ENCODE measurements at regions not wholly inside any gene's neighbourhood (a gene's known extent, or its start where the extent isn't known, plus 50 kb on each side); places are given as distances from the start of the nearest gene placed in this dataset.
"Not testable (repeated sequence)": the region's sequence is repeated elsewhere in the genome, so short reads cannot be mapped to it uniquely, and the experiment has no call there.

- no peaks in the 10 kb centered on the region for H3K4me1 Mint-ChIP-seq (ENCODE audit: low read depth)
Observed at GRCh38 chr10:33876584-33877400, 542.3 kb upstream of the NRP1 start.

DNA sequence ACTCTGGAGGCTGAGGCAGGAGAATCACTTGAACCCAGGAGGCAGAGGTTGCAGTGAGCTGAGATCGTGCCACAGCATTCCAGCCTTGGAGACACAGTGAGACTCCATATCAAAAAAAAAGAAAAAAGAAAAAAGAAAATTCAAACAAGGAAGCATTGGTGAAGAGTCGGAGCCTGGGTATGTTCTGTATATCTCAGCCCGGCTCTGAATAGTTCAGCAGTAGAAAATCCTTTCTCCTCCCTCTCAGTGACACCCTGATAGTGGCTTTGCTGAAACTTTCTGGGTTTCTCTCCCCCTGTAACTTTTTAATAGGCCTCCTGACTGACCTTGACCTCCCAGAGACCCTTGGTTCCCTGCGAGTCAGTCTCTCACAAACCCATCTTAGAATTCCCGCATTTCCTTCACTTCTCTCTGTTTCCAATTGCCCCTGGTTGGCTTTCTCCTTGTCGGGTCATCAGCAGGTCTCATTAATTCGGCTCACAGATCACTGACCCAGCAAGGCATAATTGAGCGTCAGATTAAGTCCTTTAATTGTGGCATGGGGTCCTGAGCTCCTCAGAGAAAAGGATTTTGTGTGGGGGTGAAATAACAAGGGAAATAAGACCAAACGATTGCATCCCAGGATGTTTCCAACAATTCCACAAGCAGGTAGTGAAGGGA is 541.6 kb upstream of the NRP1 start:
- H3K27ac Mint-ChIP-seq = no peak overlapping the region
- no peak overlapping the region for H3K4me3 Mint-ChIP-seq
- no peaks in the 10 kb centered on the region for H3K4me1 Mint-ChIP-seq (ENCODE audit: low read depth)
- intact Hi-C loops (cut with micrococcal nuclease) = no loop called here
- DNase-seq (ENCODE audit: low spot score) = no peak
- no peaks in the 10 kb centered on the region for H3K27me3 Mint-ChIP-seq (ENCODE audit: insufficient read depth)
- peaks cover 6% of the 10 kb centered on the region for H3K9me3 Mint-ChIP-seq
- H3K36me3 Mint-ChIP-seq (ENCODE audit: low read depth) = no peaks in the 10 kb centered on the region

More at GRCh38 chr10:33876584-33877400, 542.3 kb upstream of the NRP1 start:
- no peak for DNase-seq (ENCODE audit: low spot score)
- peaks cover 8% of the 10 kb centered on the region for H3K9me3 Mint-ChIP-seq
- H3K27me3 Mint-ChIP-seq (ENCODE audit: insufficient read depth) = no peaks in the 10 kb centered on the region
- no peak overlapping the region for H3K27ac Mint-ChIP-seq
- no peaks in the 10 kb centered on the region for H3K36me3 Mint-ChIP-seq (ENCODE audit: low read depth)
- no peak overlapping the region for H3K4me3 Mint-ChIP-seq
- intact Hi-C loops (cut with micrococcal nuclease) = no loop called here

DNA sequence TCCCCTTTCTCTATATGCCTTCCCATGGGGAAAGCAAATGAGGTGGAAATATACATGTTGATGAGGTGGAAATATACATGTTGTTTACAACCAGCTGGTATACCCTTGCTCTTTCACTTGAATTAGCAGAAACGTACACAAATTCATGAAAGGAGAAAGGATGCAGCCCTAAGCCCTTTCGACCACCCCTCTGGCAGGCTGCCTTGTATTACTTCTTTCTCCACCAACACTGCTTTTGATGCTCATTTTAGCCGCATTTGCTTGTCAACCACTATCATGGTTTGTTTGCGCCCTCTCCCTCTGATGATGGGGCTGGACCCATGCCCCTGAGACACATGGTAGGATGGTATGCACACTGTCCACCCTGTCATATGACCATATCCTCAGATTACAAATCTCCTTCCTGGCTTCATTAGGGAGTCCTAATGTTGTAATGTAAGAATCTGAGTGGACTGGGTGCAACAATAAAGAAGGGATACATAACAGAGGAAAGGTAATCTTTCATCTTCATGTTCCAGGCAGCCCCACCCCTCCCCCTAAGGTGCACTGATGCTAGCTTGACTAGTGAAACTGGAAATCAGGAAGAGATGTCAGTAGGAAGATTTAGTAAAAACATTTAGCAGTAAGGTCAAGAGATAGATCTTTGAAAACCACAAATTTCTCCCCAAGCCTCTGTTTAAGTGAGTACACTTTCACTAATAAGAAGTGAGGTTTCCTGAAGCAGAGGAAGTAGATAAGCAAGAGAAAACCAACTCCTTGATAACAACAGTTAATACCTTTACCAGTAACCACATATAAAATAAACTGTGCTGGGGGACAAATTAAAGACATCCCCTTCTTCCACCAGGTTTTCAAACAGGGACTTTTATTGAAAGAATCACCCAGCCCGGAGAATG is 536.8 kb upstream of the NRP1 start:
- Mint-ChIP-seq H3K4me3 (no peak overlapping the region), H3K4me1 (ENCODE audit: low read depth) (no peaks in the 10 kb centered on the region), H3K27ac (no peak overlapping the region), H3K36me3 (ENCODE audit: low read depth) (no peaks in the 10 kb centered on the region), H3K9me3 (no peaks in the 10 kb centered on the region), H3K27me3 (ENCODE audit: insufficient read depth) (peaks cover 2% of the 10 kb centered on the region)
- DNase-seq (ENCODE audit: low spot score) = no peak
- intact Hi-C loops (cut with micrococcal nuclease) = no loop called here

- DNase-seq (ENCODE audit: low spot score) = no peak
- H3K4me3 Mint-ChIP-seq = no peak overlapping the region
- no peaks in the 10 kb centered on the region for H3K36me3 Mint-ChIP-seq (ENCODE audit: low read depth)
- no peaks in the 10 kb centered on the region for H3K4me1 Mint-ChIP-seq (ENCODE audit: low read depth)
- intact Hi-C loops (cut with micrococcal nuclease) = no loop called here
- H3K27ac Mint-ChIP-seq = no peak overlapping the region
- H3K27me3 Mint-ChIP-seq (ENCODE audit: insufficient read depth) = peaks cover 2% of the 10 kb centered on the region
- H3K9me3 Mint-ChIP-seq = no peaks in the 10 kb centered on the region
Observed at GRCh38 chr10:33869481-33869880, 535.0 kb upstream of the NRP1 start.

DNA sequence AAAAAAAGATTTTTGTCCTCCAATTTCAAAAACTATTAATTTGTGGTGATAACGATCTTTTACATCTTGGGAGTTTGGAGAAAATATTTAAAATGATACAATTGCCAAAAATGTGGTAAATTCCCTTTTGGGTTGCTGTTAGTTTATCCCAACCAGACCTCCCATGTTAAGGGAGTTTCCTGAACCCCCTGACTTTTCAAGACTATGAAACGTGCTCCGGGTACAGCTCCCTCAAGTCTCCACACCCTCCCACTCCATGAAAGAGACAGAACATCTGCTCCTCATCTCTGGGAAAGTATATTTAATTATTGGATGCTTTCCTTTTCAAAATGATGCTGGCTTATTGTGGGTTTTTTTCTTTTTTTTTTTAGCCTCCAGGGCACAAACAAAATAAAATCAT is 534.6 kb upstream of the NRP1 start:
- Mint-ChIP-seq H3K4me1 (ENCODE audit: low read depth) (no peaks in the 10 kb centered on the region), H3K27ac (no peak overlapping the region), H3K4me3 (no peak overlapping the region), H3K27me3 (ENCODE audit: insufficient read depth) (peaks cover 2% of the 10 kb centered on the region), H3K36me3 (ENCODE audit: low read depth) (no peaks in the 10 kb centered on the region), H3K9me3 (no peaks in the 10 kb centered on the region)
- intact Hi-C loops (cut with micrococcal nuclease) = no loop called here
- DNase-seq (ENCODE audit: low spot score) = no peak

- H3K36me3 Mint-ChIP-seq (ENCODE audit: low read depth); H3K27me3 Mint-ChIP-seq (ENCODE audit: insufficient read depth); H3K27ac Mint-ChIP-seq; DNase-seq (ENCODE audit: low spot score); H3K4me1 Mint-ChIP-seq (ENCODE audit: low read depth); intact Hi-C loops (cut with micrococcal nuclease); H3K4me3 Mint-ChIP-seq; H3K9me3 Mint-ChIP-seq: not testable (repeated sequence)
Observed at GRCh38 chr10:33867199-33867789, 532.8 kb upstream of the NRP1 start.

GRCh38 chr10:33863352-33863751 is 528.9 kb upstream of the NRP1 start:
- Mint-ChIP-seq H3K4me1 (ENCODE audit: low read depth) (no peaks in the 10 kb centered on the region), H3K27ac (no peak overlapping the region), H3K27me3 (ENCODE audit: insufficient read depth) (no peaks in the 10 kb centered on the region), H3K36me3 (ENCODE audit: low read depth) (no peaks in the 10 kb centered on the region), H3K9me3 (no peaks in the 10 kb centered on the region), H3K4me3 (no peak overlapping the region)
- intact Hi-C loops (cut with micrococcal nuclease) = no loop called here
- DNase-seq (ENCODE audit: low spot score) = no peak

- H3K27me3 Mint-ChIP-seq (ENCODE audit: insufficient read depth) = no peaks in the 10 kb centered on the region
- H3K36me3 Mint-ChIP-seq (ENCODE audit: low read depth) = no peaks in the 10 kb centered on the region
- H3K4me3 Mint-ChIP-seq = no peak overlapping the region
- no peaks in the 10 kb centered on the region for H3K9me3 Mint-ChIP-seq
- no peaks in the 10 kb centered on the region for H3K4me1 Mint-ChIP-seq (ENCODE audit: low read depth)
- intact Hi-C loops (cut with micrococcal nuclease) = no loop called here
- no peak overlapping the region for H3K27ac Mint-ChIP-seq
- DNase-seq (ENCODE audit: low spot score) = no peak
Observed at GRCh38 chr10:33862536-33863105, 528.2 kb upstream of the NRP1 start.

GRCh38 chr10:33861833-33862232 is 527.4 kb upstream of the NRP1 start:
- H3K9me3 Mint-ChIP-seq = no peaks in the 10 kb centered on the region
- no peak overlapping the region for H3K4me3 Mint-ChIP-seq
- H3K27ac Mint-ChIP-seq = no peak overlapping the region
- no peak for DNase-seq (ENCODE audit: low spot score)
- intact Hi-C loops (cut with micrococcal nuclease) = no loop called here
- no peaks in the 10 kb centered on the region for H3K27me3 Mint-ChIP-seq (ENCODE audit: insufficient read depth)
- no peaks in the 10 kb centered on the region for H3K4me1 Mint-ChIP-seq (ENCODE audit: low read depth)
- H3K36me3 Mint-ChIP-seq (ENCODE audit: low read depth) = no peaks in the 10 kb centered on the region

- intact Hi-C loops (cut with micrococcal nuclease) = no loop called here
- Mint-ChIP-seq H3K27ac (no peak overlapping the region), H3K9me3 (no peaks in the 10 kb centered on the region), H3K4me1 (ENCODE audit: low read depth) (no peaks in the 10 kb centered on the region), H3K27me3 (ENCODE audit: insufficient read depth) (no peaks in the 10 kb centered on the region), H3K4me3 (no peak overlapping the region), H3K36me3 (ENCODE audit: low read depth) (no peaks in the 10 kb centered on the region)
- no peak for DNase-seq (ENCODE audit: low spot score)
Observed at GRCh38 chr10:33861016-33861704, 526.7 kb upstream of the NRP1 start.

DNA sequence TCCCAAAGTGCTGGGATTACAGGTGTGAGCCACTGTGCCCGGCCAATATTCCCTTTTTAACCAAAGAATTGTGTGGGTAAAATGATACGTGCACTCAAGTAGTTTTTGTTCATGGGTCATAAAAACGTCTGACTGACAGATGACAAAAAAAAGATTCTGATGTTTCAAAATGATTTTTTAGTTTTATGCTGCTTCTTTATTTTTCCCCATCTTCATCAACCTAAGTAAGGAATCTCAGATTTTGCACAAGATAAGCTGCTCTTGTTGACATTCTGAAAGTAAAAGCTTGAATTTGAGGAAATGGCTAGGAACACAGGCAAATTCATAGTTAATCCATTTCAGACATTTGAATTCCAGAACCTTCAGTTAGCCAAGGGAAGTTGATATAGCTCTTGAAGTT is 526.1 kb upstream of the NRP1 start:
- H3K9me3 Mint-ChIP-seq = no peaks in the 10 kb centered on the region
- H3K4me1 Mint-ChIP-seq (ENCODE audit: low read depth) = no peaks in the 10 kb centered on the region
- intact Hi-C loops (cut with micrococcal nuclease) = no loop called here
- no peaks in the 10 kb centered on the region for H3K27me3 Mint-ChIP-seq (ENCODE audit: insufficient read depth)
- H3K27ac Mint-ChIP-seq = no peak overlapping the region
- no peak overlapping the region for H3K4me3 Mint-ChIP-seq
- no peak for DNase-seq (ENCODE audit: low spot score)
- H3K36me3 Mint-ChIP-seq (ENCODE audit: low read depth) = no peaks in the 10 kb centered on the region

Data from activated T-helper 1 cell treated with anti-CD3 and anti-CD28 coated beads, Interleukin-12 subunit alpha, Interleukin-12 subunit beta, Interleukin-2, Interleukin-4 antibody, amounts not matched to agents 30 ng/mL and 10 ng/mL and 1 ng/mL, durations not matched to agents 14 hours and 24 hours and 36 hours (primary cell).